GM12891 (cell line): ENCODE measurements at regions not wholly inside any gene's neighbourhood (a gene's known extent, or its start where the extent isn't known, plus 50 kb on each side); places are given as distances from the start of the nearest gene placed in this dataset.

Experiments
- PAX5 ChIP-seq: IDR thresholded peaks from 2 replicates; pipeline ENCODE4 v1.6.1; 2011; ENCODE audit warnings: low read length, moderate library complexity, mild to moderate bottlenecking; ENCODE audit not compliant: insufficient read depth, severe bottlenecking
- POLR2A ChIP-seq: IDR thresholded peaks from 2 replicates; pipeline ENCODE4 v1.6.1; 2011; ENCODE audit warnings: low read depth, low read length, control low read depth
- POLR2AphosphoS5 ChIP-seq: IDR thresholded peaks from 2 replicates; pipeline ENCODE4 v1.6.1; 2011; ENCODE audit warnings: low read depth, low read length, control low read depth
- POU2F2 ChIP-seq: IDR thresholded peaks from 2 replicates; pipeline ENCODE4 v1.6.1; 2011; ENCODE audit warnings: low read depth, mild to moderate bottlenecking, control low read depth, low read length, moderate library complexity
- TAF1 ChIP-seq: IDR thresholded peaks from 2 replicates; pipeline ENCODE4 v1.6.1; 2011; ENCODE audit warnings: low read depth, low read length, control low read depth

DNA sequence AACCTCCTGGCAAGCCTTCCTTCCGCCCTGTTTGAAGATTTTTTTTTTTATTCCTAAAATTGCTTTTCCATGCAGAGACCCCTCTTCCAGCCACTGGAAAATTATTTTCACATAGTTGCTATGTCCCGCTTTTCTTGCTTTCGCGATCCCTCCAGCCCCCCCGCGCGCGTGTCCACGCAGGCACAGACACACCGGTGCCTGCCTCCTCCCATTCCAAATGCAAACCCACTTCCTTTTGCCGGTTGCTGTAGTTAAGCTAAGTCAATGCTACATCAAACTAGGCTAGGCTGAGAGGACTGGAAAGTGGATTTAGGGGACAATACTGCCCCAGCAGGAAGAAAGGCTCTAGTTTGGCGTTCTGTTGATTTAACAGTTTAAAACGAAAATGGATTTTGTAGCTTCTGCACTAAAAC lies 111.0 kb downstream of the DHX15 start:
- TF ChIP-seq POLR2A, result no peak
- no peak for TF ChIP-seq POLR2AphosphoS5
- no peak for TF ChIP-seq TAF1
- TF ChIP-seq PAX5, result no peak
- TF ChIP-seq POU2F2, result no peak
